Calu3 (cell line): ENCODE measurements at regions not wholly inside any gene's neighbourhood (a gene's known extent, or its start where the extent isn't known, plus 50 kb on each side); places are given as distances from the start of the nearest gene placed in this dataset.

Experiments
- BruUV-seq: library from RNA; stranded (reverse); fragments of 400-500 nt; replicated peaks from 2 replicates; lab custom pipeline; 2021; lab: Mats Ljungman, UMichigan
- CTCF ChIA-PET: fragments of 300-600 bp; sonication (Branson Sonifier 250); formaldehyde crosslinking; loops from one replicate; lab custom pipeline; 2022; ENCODE audit warnings: antibody characterized with exemption; lab: Charles Lee
- DNase-seq: peaks from one replicate; pipeline ENCODE4 v3.0.0; 2022
- H3K27ac Mint-ChIP-seq: one replicate; pipeline ENCODE4 v1.8.0; 2022; ENCODE audit warnings: mixed read lengths; ENCODE audit not compliant: unreplicated experiment
- H3K27me3 Mint-ChIP-seq: one replicate; pipeline ENCODE4 v1.8.0; 2022; ENCODE audit warnings: mixed read lengths; ENCODE audit not compliant: unreplicated experiment
- H3K36me3 Mint-ChIP-seq: one replicate; pipeline ENCODE4 v1.8.0; 2022; ENCODE audit warnings: mild to moderate bottlenecking, moderate library complexity, mixed read lengths; ENCODE audit not compliant: insufficient read depth, unreplicated experiment
- H3K4me1 Mint-ChIP-seq: one replicate; pipeline ENCODE4 v1.8.0; 2022; ENCODE audit warnings: mild to moderate bottlenecking, low read depth, mixed read lengths; ENCODE audit not compliant: unreplicated experiment
- H3K4me3 Mint-ChIP-seq: one replicate; pipeline ENCODE4 v1.8.0; 2022; ENCODE audit warnings: mild to moderate bottlenecking, low read depth, moderate library complexity, mixed read lengths; ENCODE audit not compliant: unreplicated experiment
- H3K9me3 Mint-ChIP-seq: one replicate; pipeline ENCODE4 v1.8.0; 2022; ENCODE audit warnings: low read depth, mixed read lengths; ENCODE audit not compliant: unreplicated experiment
- CTCF ChIP-seq: fragments of 200-600 bp; IDR thresholded peaks from one replicate; pipeline ENCODE4 v1.8.0; 2022; ENCODE audit warnings: antibody characterized with exemption; ENCODE audit not compliant: unreplicated experiment
- intact Hi-C: fragments of 100-400 bp; cut with micrococcal nuclease; formaldehyde crosslinking; loops from one replicate; pipeline ENCODE4 v1.10.0; 2022; ENCODE audit not compliant: unreplicated experiment

- no peak overlapping the region for H3K27ac Mint-ChIP-seq
- no peak for TF ChIP-seq CTCF
- H3K4me1 Mint-ChIP-seq: no peaks in the 10 kb centered on the region
- DNase-seq: no peak
- CTCF ChIA-PET: no interaction called here
- no peaks in the 10 kb centered on the region for H3K36me3 Mint-ChIP-seq
- BruUV-seq: no TSS peak
- H3K9me3 Mint-ChIP-seq: peaks cover 2% of the 10 kb centered on the region
- no peaks in the 10 kb centered on the region for H3K27me3 Mint-ChIP-seq
- intact Hi-C loops: no loop called here
- no peak overlapping the region for H3K4me3 Mint-ChIP-seq
Measured at GRCh38 chr4:125827696-125828052, 512.9 kb downstream of the FAT4 start.

- no peak for TF ChIP-seq CTCF
- Mint-ChIP-seq H3K27ac (no peak overlapping the region), H3K36me3 (no peaks in the 10 kb centered on the region), H3K27me3 (no peaks in the 10 kb centered on the region), H3K4me1 (no peaks in the 10 kb centered on the region), H3K9me3 (peaks cover 2% of the 10 kb centered on the region), H3K4me3 (no peak overlapping the region)
- no peak for DNase-seq
- CTCF ChIA-PET: no interaction called here
- BruUV-seq: no TSS peak
- intact Hi-C loops: no loop called here
Measured at GRCh38 chr4:125828346-125828745, 513.6 kb downstream of the FAT4 start.

GRCh38 chr4:125832161-125832560 lies 517.4 kb downstream of the FAT4 start:
- Mint-ChIP-seq H3K4me3 (no peak overlapping the region), H3K27ac (no peak overlapping the region), H3K27me3 (no peaks in the 10 kb centered on the region), H3K4me1 (no peaks in the 10 kb centered on the region), H3K36me3 (no peaks in the 10 kb centered on the region), H3K9me3 (peaks cover 2% of the 10 kb centered on the region)
- no TSS peak for BruUV-seq
- DNase-seq: no peak
- no peak for TF ChIP-seq CTCF
- CTCF ChIA-PET: no interaction called here
- intact Hi-C loops: no loop called here

GRCh38 chr4:125836597-125837195 lies 521.9 kb downstream of the FAT4 start:
- no peak for TF ChIP-seq CTCF
- CTCF ChIA-PET: no interaction called here
- no peak for DNase-seq
- no peak overlapping the region for H3K27ac Mint-ChIP-seq
- BruUV-seq: no TSS peak
- intact Hi-C loops: loop anchor here (1.0 kb wide), 1 partner anchor 24 kb away; no protein-coding TSS in a partner anchor
- H3K4me3 Mint-ChIP-seq: no peak overlapping the region
- H3K9me3 Mint-ChIP-seq: no peaks in the 10 kb centered on the region
- H3K36me3 Mint-ChIP-seq: no peaks in the 10 kb centered on the region
- H3K27me3 Mint-ChIP-seq: no peaks in the 10 kb centered on the region
- H3K4me1 Mint-ChIP-seq: no peaks in the 10 kb centered on the region
